GM19043 (cell line): ENCODE measurements at regions not wholly inside any gene's neighbourhood (a gene's known extent, or its start where the extent isn't known, plus 50 kb on each side); places are given as distances from the start of the nearest gene placed in this dataset.

Experiments
- ATAC-seq: cut with Tn5 transposase; IDR thresholded peaks from one replicate; pipeline ENCODE4 v1.9.1; 2021; ENCODE audit warnings: low read depth; ENCODE audit not compliant: unreplicated experiment

GRCh38 chr3:167898091-167898490, 162.6 kb downstream of the SERPINI1 start:
- no peak for ATAC-seq

- no peak for ATAC-seq
Observed at GRCh38 chr3:167895684-167896083, 160.2 kb downstream of the SERPINI1 start.

- no peak for ATAC-seq
Observed at GRCh38 chr3:167895178-167895577, 159.7 kb downstream of the SERPINI1 start.

GRCh38 chr3:167892205-167892604, 156.7 kb downstream of the SERPINI1 start:
- no peak for ATAC-seq

GRCh38 chr3:167887096-167887495, 151.6 kb downstream of the SERPINI1 start:
- no peak for ATAC-seq

GRCh38 chr3:167886690-167887089, 151.2 kb downstream of the SERPINI1 start:
- no peak for ATAC-seq

GRCh38 chr3:167885277-167885676, 149.8 kb downstream of the SERPINI1 start:
- ATAC-seq = no peak

GRCh38 chr3:167884481-167884880, 149.0 kb downstream of the SERPINI1 start:
- ATAC-seq = no peak

- no peak for ATAC-seq
Observed at GRCh38 chr3:167883452-167883851, 147.9 kb downstream of the SERPINI1 start.

GRCh38 chr3:167882057-167882667, 146.6 kb downstream of the SERPINI1 start:
- ATAC-seq = peak; percentile 83

GRCh38 chr3:167880183-167880582, 144.7 kb downstream of the SERPINI1 start:
- no peak for ATAC-seq

- ATAC-seq = no peak
Observed at GRCh38 chr3:167876620-167877281, 141.2 kb downstream of the SERPINI1 start.
